ENCODE measurements at regions not wholly inside any gene's neighbourhood (a gene's known extent, or its start where the extent isn't known, plus 50 kb on each side); places are given as distances from the start of the nearest gene placed in this dataset.
"Not testable (repeated sequence)": the region's sequence is repeated elsewhere in the genome, so short reads cannot be mapped to it uniquely, and the experiment has no call there.

- not testable (repeated sequence) for TF ChIP-seq EZH2 (IDR thresholded peaks at IDR 0.05; ENCODE audit: borderline replicate concordance, low read length); CTCF (IDR thresholded peaks at IDR 0.05; ENCODE audit: low read length)
Observed at GRCh38 chr16:77506492-77506891, 71.7 kb upstream of the ADAMTS18 start.
